ENCODE measurements at regions not wholly inside any gene's neighbourhood (a gene's known extent, or its start where the extent isn't known, plus 50 kb on each side); places are given as distances from the start of the nearest gene placed in this dataset.

DNA sequence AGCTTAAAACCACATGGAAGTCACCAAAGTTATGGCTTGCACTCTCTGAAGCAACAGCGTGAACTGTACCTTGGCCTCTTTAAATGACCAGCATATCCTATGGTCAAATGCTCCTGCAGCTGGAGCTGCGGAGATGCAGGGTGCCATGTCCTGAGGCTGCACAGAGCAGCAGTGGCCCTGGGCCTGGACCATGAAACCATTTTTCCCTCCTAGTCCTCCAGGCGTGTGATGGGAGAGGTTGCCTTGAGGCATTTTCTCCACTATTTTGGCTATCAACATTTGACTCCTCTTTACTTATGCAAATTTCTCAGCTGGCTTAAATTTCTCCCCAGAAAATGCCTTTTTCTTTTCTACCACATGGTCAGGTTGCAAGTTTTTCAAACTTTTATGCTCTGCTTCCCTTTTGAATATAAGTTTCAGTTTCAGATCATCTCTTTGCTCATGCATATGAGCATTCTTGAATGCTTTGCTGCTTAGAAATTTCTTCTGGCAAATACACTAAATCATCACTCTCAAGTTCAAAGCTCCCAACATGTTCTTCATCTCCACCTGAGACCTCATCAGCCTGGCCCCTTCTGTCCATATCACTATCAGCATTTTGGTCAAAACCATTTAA lies 82.9 kb upstream of the TMEFF2 start:
- TF ChIP-seq, protein P1, sequence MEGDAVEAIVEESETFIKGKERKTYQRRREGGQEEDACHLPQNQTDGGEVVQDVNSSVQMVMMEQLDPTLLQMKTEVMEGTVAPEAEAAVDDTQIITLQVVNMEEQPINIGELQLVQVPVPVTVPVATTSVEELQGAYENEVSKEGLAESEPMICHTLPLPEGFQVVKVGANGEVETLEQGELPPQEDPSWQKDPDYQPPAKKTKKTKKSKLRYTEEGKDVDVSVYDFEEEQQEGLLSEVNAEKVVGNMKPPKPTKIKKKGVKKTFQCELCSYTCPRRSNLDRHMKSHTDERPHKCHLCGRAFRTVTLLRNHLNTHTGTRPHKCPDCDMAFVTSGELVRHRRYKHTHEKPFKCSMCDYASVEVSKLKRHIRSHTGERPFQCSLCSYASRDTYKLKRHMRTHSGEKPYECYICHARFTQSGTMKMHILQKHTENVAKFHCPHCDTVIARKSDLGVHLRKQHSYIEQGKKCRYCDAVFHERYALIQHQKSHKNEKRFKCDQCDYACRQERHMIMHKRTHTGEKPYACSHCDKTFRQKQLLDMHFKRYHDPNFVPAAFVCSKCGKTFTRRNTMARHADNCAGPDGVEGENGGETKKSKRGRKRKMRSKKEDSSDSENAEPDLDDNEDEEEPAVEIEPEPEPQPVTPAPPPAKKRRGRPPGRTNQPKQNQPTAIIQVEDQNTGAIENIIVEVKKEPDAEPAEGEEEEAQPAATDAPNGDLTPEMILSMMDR (IDR thresholded peaks at IDR 0.05), result no peak
- no peak for TF ChIP-seq EP300 (IDR thresholded peaks at IDR 0.05)

Data from stomach (tissue), 4 donors.